LHCN-M2 (cell line): ENCODE measurements at regions not wholly inside any gene's neighbourhood (a gene's known extent, or its start where the extent isn't known, plus 50 kb on each side); places are given as distances from the start of the nearest gene placed in this dataset.
"Not testable (repeated sequence)": the region's sequence is repeated elsewhere in the genome, so short reads cannot be mapped to it uniquely, and the experiment has no call there.

Experiments used
- DNase-seq: peaks from one replicate; pipeline ENCODE4 v3.0.0-alpha.2; 2012; ENCODE audit warnings: low read depth

DNA sequence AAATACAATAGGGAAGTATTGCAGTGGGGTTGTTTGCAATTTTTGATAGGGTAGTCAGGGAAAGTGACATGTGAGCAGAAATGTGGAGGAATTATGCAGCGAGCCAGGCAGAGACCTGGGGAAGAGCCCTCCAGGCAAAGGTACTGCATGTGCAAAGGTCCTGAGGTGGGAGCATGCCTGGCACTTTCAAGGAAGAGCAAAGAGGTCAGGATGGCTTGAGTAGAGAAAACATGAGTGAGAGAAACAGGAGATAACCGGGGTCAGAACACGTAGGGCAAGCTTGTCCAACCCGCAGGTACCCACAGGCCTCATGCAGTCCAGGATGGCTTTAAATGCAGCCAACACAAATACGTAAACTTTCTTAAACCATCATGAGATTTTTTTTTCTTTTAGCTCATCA lies 71.0 kb downstream of the COQ2 start:
- DNase-seq, result no peak

DNA sequence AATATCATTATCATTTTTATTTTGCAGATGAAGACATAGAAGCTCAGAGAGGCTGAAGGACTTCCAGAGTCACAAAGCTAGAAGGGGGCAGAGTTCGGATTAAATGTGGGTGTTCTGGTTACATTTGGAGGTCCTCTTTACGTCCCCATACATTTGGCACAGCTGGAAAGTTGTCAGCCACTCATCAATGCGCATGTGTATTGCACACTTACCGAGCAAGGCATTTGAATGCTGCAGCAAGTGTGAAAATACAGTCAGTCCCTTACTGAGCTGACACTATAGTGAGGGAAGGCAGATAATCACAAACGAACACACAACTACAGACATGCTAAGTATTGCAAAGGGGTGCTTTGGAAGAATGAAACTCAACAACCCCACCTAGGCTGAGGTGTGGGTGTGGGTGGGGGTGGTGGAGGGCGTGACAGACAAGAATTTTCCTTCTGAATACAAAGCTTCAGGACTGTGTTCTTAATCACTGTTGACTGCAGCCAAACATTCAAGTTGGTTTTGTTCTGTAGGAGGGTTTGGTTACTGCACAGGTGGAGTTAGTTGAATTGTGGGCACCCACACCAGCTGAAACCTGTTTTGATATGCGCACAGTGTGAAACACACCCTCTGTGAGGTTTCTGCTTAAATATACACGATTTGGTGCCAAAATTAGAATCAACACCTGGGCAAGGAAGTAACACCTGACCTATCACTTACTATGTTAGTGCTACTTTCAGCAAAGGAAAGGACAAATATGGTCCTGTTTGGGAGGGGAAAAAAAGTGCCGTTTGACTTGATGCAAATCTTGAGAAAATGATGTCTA lies 72.4 kb downstream of the COQ2 start:
- DNase-seq, result no peak

DNA sequence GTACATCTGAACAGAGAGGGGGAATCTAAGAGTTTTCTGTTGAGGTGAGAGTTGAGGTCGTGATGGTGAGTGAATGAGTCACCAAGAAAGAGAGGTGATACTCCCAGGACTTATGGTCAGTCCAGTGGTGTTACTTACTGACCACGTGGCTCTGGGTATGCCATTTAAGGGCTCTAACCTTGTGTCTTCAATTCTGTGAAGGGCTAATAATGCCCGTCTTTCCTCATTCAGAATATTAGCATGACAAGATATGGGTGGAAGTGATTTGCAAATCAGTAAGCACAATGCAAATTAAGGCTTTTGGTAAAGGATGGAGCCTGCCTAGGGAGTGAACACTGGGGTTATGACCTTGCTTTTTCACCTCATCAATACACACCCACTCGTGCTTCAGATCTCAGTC lies 75.2 kb downstream of the COQ2 start:
- DNase-seq, result peak; percentile 44

DNA sequence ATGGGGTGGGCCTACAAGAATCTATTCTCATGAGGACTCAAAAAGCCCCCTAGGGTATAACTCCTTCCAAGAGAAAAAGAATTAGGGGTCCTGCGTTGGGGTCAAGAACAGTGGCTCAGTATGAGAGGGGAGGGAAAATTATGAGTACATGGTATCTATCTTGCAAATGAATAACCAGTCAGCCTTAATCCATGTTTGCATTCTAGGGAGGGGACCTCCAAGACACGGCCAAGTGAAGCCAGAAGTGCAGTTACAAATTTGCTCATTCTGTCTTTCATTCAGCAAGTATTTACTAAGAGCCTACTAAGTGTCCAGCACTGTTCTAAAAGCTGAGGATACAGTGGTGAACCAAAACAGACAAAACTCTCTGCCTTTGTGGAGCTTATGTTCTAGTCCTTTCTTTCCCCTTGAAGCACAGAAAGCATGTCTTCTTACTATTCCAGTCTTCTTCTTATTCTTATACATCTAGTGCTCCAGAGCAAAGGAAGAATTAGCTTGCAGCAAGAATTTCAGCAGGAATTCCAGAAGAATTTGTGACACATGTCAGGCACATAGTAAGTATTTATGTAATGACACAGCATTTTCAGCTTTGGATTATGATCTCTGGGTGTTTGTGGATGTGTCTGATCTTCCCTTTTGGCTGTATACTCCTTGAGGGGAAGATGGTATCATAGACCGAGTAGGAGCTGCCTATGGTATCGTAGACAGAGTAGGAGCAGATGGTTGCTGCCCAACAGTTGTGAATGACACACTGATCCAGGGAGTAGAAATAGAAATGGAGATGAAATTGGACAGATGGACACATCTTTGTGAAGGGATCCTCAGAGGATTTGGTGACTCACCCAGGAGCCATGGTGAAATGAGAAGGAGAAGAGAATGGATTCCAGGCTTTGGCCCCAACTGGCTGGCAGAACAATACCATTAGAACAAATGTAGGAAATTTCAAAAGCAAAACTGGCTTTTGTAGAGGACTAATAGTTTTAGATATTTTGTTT lies 75.9 kb downstream of the COQ2 start:
- DNase-seq, result peak; percentile 86

DNA sequence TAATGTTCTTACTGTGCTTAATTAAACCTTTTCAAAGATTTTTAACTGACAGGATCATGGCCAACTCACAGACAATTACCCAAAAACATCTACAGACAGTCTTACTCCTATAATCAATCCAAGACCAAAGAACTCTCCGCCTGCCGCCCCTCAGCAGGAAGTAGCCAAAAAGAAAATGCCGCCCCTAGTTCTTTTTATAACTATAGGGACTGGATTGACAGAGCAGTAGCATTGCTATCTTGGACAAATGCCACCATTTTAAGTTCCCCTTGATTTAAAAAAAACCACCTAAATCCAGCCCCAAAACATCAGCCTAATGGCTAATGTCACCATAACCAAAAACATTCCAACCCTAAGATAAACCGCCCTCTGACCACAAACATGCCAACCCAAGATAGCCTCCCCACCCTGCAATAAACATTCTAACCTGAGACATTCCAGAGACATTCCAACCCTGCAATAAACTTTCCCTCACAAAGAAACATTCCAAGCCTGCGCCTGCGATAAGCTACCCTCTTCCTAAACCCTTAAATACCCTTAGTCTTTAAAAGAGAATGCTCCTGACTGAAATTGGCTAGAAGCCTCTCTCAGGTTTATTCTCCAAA lies 77.0 kb downstream of the COQ2 start:
- peak; percentile 80 for DNase-seq

DNA sequence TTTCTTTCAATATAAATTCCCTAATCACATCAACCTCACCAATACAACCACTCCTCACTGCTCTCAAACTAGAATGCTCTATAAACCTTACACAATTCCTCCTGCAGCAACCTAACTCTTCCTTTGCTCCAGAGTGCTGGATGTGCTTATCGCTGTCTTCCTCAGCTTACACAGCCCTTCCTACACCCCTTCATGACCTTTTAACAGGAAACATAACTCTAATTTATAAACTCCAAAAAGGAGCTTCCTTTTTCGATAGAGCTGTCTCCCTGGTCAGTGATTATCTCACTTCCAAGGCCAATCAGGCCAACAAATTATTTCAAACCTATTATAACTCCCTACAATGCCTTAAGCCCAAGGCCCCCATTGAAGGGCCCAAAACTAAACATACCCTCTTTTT lies 78.8 kb downstream of the COQ2 start:
- no peak for DNase-seq

DNA sequence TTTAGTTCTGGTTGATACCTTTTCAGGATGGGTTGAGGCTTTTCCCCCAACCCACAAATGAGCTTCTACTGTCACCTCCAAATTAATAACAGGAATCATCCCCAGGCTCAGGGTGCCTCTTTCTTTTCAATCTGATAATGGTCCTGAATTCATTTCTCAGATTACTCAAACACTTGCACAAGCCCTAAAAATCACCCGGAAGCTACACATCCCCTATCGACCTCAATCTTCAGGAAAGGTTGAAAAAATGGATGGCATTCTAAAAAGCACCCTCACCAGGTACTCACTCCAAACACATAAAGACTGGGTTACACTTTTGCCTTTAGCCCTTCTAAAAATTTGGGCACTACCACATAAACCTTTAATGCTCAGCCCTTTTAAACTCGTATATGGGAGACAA lies 79.9 kb downstream of the COQ2 start:
- DNase-seq, result no peak

DNA sequence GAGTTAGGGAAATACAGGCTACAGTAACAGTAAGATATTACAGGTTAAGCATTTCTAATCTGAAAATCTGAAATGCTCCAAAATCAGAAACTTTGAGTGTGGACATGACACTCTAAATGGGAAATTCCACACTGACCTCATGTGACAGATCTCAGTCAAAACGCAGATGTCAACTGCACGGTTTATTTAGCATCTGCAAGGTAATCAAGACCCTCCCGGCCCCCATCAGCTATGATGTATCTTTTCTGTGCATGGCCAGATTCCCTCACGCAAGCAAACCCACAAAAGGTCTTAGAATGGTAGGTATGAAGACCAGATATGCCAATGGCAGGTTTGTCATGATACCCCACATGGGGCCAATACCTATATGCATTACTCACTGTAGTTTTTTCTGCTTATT lies 82.8 kb downstream of the COQ2 start:
- no peak for DNase-seq

DNA sequence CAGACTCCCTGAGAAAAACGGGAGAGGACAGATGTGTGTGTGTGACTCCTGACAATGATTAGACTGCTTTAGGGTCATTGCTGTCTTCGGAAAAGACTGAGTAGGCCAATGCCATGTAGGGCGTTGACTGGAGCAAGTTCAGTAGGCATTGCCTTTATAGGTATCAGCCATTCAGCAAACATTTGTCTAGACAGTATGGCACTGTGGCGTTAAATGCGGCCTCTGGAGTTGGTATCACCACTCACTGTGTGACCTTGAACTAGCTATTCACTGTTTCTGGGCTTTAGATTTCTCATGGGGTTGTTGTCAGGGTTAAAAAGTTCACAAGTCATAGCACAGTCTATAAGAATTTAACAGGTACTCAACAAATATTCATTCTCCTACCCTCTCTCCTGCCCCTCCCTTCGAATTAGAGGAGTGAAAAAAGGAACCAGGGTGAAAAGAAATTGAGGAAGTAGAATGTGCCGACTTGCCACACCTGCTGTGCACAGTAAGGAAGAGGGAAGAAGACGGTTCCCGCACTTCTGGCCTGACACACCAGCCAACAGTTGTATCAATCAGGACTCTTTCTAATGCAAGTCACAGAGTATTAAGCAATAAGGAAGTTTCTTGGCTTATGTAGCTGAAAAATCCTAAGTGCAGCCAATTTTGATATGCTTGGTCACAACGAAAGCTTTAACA lies 83.2 kb upstream of the PLAC8 start:
- DNase-seq, result no peak

DNA sequence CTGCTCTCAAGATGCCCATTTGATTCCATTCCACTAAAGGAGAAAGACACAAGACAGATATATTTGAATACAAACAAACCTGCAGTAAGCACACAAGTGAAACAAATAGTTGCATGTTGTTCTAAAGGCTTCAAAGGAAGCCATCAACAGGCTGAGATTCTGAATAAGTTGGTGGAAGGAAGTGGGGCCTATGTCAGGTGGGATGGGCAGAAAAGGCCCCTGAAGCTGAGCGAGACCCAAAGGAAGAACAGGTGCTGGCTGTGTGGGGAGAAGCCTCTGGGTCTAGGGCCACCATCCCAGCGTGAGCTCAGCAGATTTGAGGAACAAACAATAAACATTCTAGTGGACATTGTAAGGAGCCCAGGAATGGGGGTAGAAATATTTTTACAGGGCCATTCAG lies 82.4 kb upstream of the PLAC8 start:
- no peak for DNase-seq

DNA sequence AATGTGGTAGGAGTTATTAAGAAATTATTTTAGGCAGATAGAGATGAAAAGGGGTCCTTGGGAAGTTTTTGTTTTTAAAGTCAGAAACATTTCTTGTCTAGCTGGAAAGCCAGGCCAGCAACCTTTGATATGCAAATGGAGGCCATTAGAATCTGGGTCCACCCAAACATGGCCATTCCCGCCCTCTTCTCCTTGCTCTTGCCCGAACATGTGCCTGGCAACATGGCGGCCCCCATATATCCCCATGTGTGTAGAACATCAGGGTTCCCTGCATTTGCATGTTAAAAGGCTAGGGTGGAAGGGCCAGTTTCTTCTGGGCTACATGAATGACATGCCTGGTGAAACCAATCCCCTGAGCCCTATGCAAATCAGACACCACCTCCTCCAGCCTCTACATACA lies 80.7 kb upstream of the PLAC8 start:
- no peak for DNase-seq

DNA sequence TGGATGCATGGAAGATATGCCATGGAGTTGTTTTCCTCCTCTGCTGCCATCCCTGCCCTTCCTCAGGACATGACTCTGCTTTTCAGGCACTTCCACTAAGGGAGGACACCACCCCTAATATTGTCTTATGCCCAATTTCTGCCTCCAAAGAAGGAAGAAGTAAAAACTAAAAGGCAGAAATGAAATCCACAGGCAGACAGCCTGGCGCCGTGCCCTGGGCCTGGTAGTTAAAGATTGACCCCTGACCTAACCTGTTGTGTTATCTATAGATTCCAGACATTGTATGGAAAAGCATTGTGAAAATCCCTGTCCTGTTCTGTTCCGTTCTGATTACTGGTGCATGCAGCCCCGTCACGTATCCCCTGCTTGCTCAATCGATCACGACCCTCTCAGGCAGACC lies 80.1 kb upstream of the PLAC8 start:
- DNase-seq, result not testable (repeated sequence)

DNA sequence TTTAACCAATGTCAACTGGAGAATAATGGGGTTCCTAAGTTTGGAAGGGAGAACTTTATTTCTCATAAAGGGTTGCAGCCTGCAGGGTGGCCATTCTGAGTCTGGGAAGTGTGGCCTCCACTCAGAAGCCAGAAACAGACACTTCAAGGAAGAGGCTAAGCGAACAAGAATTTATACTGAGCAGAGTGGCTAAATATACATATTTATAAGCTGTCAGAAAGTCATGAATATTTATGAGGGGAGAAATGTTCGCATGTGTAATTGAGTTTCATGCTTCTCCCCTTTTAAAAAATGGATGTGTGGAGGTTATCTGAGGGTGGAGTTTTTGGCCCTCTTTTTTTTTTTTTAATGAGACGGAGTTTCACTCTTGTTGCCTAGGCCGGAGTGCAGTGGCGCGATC lies 78.1 kb upstream of the PLAC8 start:
- DNase-seq, result no peak

DNA sequence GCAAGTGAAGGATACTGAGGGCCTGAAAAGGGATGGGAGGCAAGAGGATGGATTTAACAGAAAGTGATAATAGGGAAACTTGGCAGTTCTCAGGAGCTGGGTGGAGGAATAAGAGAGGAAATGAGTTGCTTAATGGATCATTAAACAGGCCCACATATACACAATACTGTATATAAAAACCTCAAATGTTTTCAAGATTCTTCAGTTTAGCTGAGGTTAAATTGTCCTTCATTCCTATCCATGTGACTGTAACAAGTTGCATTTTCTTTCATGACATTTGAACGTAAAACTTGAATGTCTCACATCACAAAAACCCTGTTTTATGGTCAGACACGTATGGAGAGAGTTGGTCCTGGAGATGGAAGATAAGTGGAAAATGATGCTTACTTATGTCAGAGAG lies 76.5 kb upstream of the PLAC8 start:
- DNase-seq, result no peak

DNA sequence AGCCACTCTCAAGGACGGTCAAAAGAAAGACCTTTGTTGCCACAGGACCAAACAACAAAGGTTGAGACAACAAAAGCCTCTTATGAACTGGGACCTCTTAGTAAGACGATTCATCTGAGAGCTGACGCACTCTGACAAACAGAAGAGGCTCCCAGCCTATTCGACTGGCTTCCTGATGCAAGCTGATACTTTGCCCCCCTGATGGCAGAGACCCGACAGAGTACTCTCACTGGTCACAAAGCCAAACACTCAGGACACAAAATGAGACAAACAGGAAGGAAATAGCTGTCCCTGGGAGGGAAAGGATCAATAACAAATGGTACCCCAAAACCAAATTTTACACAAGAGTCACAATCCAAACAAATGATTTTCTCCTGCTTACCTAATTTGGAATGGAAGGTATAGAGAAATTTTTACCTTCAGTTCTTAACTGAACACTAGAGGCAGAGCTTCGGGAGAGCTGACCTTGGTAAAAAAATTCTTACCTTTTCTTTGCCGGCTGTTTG lies 75.2 kb upstream of the PLAC8 start:
- no peak for DNase-seq

DNA sequence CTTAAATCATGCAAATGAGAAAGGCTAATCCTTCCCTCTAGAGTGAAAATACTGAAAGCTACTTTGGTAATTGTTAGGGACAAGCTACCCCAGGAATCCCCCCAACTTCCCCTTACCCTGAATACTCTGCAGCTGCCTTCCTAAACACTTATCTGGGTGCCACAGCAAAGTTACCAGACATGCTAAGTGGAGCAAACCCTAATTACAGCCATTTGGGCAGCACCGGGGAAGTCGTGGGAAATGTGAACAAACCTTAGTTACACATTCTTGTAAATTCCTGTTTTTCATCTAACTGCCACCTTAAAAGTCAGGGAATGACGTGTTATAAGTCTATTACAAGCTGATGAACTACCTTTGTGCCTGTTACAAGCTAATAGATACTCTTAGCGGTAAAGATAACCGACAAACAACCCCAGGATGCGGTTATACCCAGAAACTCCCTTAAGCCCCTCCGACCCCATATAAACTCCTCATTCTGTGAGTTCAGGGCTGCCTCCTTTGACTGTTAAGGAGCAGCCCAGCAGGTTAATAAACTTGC lies 66.0 kb upstream of the PLAC8 start:
- no peak for DNase-seq

DNA sequence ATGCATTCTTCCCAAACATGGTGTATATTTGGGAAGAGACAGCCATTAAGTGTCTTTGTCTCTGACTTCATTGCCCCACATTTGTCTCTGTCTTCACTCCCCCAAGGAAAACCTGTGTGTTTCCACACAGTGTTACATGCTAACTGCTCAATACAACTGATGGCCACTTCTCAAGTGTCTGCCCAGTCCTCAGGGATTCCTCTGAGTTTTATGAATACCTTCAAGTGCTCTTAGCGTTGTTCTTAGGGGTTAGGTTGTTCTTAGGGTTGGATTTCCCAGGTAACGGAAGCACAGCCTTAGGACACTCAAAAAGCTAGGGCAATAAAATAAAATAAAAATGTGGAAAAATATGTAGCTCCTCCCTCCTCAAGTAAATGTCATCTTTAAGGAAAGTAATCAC lies 64.7 kb upstream of the PLAC8 start:
- DNase-seq, result no peak

DNA sequence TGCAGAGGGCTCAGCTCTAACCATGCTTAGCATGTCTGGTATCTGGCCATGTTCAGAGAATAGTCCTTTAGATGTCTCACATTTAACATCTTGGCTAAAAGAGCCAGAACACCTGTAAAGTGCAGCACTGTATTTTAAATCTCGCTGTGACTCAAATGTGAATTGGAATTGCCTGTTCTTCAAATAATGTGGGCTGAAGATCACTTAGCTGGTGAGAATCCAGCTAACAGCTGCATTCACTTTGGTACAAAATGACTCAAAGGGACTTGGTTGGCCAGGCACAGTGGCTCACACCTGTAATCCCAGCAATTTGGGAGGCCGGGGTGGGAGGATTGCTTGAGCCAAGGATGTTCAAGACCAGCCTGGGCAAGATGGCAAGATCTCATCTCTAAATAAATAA lies 63.5 kb upstream of the PLAC8 start:
- DNase-seq, result no peak

DNA sequence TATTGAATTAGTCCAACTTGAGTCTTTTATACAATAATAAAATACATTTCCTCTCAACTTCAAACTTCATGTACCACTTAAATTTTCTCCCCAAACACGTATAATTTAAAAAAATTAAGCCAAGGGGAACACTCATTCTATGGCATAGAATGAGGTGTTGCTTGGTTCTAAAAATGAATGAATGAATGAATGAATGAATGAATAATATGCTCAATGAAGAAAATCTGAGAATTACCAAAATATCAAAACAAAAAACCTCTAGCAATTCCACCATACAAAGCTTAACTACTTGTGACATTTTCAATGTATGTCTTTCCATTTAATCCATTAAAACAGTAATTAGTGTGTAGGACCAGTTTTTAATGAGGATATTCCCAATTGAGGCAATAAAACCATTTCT lies 62.7 kb upstream of the PLAC8 start:
- no peak for DNase-seq

DNA sequence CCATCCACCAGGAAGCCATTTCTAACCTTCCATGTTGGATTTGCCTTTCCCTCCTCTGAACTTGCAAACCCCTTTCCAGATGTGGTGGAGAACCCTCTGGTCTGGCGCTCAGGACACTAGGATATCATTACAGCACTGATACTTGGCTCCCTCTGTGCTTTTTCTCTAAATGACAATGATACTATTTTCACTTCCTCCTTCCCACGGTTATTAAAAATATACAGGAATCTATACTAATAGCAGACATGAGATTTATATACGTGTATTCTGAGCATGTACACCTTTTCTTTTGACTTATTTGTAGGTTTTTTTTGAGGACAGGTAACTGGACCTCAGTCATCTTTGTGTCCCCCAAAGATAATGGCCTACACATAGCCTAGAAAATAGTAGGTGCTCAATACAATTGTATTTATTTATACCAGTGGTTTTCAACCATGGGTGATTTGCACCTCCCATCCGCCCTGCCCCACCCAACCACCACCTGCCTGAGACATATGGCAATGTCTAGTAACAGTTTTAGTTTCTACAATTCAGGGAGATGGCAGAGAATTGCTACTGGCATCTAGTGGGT lies 60.4 kb upstream of the PLAC8 start:
- no peak for DNase-seq

DNA sequence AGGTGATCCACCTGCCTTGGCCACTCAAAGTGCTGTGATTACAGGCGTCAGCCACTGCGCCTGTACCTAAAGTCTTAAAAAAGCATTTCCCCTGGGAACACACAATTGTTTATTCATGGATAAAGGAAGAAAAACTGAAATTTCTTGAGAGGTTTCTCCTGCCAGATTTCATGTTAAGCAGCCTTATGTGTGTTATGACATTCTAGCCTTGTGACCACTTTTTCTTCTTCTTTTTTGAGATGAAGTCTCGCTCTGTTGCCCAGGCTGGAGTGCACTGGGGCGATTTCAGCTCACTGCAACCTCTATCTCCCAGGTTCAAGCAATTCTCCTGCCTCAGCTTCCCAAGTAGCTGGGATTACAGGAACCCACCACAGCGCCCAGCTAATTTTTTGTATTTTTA lies 57.8 kb upstream of the PLAC8 start:
- DNase-seq, result no peak
